DND-41 (cell line): ENCODE measurements at regions not wholly inside any gene's neighbourhood (a gene's known extent, or its start where the extent isn't known, plus 50 kb on each side); places are given as distances from the start of the nearest gene placed in this dataset.

Experiments used
- ATAC-seq: fragments of 200-7000 bp; cut with Tn5 transposase; 3 replicates; pipeline ENCODE4 v1.9.1; 2021; ENCODE audit warnings: low read depth; ENCODE audit not compliant: insufficient read depth
- DNase-seq: peaks from one replicate; pipeline ENCODE4 v3.0.0-alpha.2; 2020
- H2AFZ ChIP-seq: 2 replicates; pipeline ENCODE4 v1.6.0; 2012; ENCODE audit warnings: low read depth, low read length
- H3K27ac ChIP-seq: 2 replicates; pipeline ENCODE4 v1.5.1; 2012; ENCODE audit warnings: low read length, inconsistent platforms
- H3K27me3 ChIP-seq: fragments of 200-600 bp; sonication (generic); 2 replicates; pipeline ENCODE4 v1.6.0; 2012; ENCODE audit warnings: low read length, mild to moderate bottlenecking, inconsistent platforms; ENCODE audit not compliant: insufficient read depth, poor library complexity
- H3K36me3 ChIP-seq: 2 replicates; pipeline ENCODE4 v1.5.1; 2012; ENCODE audit warnings: low read length, inconsistent platforms; ENCODE audit not compliant: insufficient read depth
- H3K4me1 ChIP-seq: 2 replicates; pipeline ENCODE4 v1.5.1; 2012; ENCODE audit warnings: mild to moderate bottlenecking, low read length; ENCODE audit not compliant: insufficient read depth
- H3K4me2 ChIP-seq: 2 replicates; pipeline ENCODE4 v1.6.0; 2012; ENCODE audit warnings: mild to moderate bottlenecking, moderate library complexity, low read length, inconsistent platforms; ENCODE audit not compliant: insufficient read depth
- H3K4me3 ChIP-seq, 2 experiments: fragments of 200-600 bp in 1 of 2; shearing (Covaris generic) in 1 of 2; 2 replicates each; pipeline ENCODE4 v1.5.1; 2012 to 2016; ENCODE audit warnings: inconsistent platforms in 2 of 2, low read length in 2 of 2, mild to moderate bottlenecking in 2 of 2, low read depth in 1 of 2, moderate library complexity in 1 of 2
- H3K79me2 ChIP-seq: 2 replicates; pipeline ENCODE4 v1.6.0; 2012; ENCODE audit warnings: low read length, inconsistent platforms; ENCODE audit not compliant: insufficient read depth
- H3K9ac ChIP-seq: 2 replicates; pipeline ENCODE4 v1.6.0; 2012; ENCODE audit warnings: low read depth, mild to moderate bottlenecking, inconsistent platforms, low read length, moderate library complexity
- H3K9me3 ChIP-seq: 2 replicates; pipeline ENCODE4 v1.5.1; 2012; ENCODE audit warnings: low read length, moderate library complexity, mild to moderate bottlenecking, inconsistent platforms; ENCODE audit not compliant: insufficient read depth, severe bottlenecking
- H4K20me1 ChIP-seq: 2 replicates; pipeline ENCODE4 v1.6.0; 2012; ENCODE audit warnings: low read length; ENCODE audit not compliant: insufficient read depth
- EZH2 ChIP-seq: IDR thresholded peaks from 3 replicates; pipeline ENCODE4 v1.6.1; 2012; ENCODE audit warnings: borderline replicate concordance, low read depth, mild to moderate bottlenecking, moderate library complexity, low read length, inconsistent platforms; ENCODE audit not compliant: severe bottlenecking
- TF ChIP-seq, protein P1 (sequence below): IDR thresholded peaks from 2 replicates; pipeline ENCODE4 v1.5.1; 2012; ENCODE audit warnings: borderline replicate concordance, low read length, moderate library complexity, mild to moderate bottlenecking; ENCODE audit not compliant: poor library complexity, severe bottlenecking; ENCODE audit errors: extremely low read depth

DNA sequence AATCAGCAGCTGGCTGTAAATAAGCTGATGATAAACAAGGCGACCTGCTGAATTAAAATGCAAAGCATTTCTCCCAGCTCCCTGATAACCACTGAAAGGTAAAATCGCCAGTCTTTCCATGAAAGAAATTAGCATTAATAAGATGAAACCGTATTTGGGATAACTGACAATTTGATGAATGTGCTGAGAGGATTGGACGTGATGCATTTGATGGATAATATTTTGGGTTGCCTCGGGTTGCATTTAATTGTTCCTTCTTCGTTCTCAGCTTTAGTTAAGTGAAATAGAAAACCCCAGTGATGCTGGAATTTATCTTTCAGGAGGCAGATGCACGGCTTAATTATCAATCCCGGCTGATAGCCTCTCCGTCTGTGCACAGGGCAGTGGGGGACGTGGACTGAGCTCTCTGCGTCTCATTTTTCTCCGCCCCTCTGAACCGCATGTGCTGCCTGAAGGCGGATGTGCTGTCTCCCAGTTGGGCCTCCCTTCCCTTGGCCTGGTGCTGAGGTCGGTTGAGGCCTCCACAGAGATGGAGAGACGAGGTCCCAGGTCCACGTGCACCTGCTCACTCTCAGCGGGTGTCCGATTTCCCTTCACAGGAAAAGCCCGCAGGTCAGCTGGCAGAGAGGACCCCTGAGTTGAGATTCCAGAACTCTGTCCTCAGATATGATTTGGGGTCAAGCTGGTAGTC, 846.2 kb downstream of the BRD1 start:
- no peak for TF ChIP-seq EZH2
- TF ChIP-seq, protein P1, sequence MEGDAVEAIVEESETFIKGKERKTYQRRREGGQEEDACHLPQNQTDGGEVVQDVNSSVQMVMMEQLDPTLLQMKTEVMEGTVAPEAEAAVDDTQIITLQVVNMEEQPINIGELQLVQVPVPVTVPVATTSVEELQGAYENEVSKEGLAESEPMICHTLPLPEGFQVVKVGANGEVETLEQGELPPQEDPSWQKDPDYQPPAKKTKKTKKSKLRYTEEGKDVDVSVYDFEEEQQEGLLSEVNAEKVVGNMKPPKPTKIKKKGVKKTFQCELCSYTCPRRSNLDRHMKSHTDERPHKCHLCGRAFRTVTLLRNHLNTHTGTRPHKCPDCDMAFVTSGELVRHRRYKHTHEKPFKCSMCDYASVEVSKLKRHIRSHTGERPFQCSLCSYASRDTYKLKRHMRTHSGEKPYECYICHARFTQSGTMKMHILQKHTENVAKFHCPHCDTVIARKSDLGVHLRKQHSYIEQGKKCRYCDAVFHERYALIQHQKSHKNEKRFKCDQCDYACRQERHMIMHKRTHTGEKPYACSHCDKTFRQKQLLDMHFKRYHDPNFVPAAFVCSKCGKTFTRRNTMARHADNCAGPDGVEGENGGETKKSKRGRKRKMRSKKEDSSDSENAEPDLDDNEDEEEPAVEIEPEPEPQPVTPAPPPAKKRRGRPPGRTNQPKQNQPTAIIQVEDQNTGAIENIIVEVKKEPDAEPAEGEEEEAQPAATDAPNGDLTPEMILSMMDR: no peak
- Histone ChIP-seq H4K20me1 (no peaks in the 10 kb centered on the region), H3K4me3 (no peak overlapping the region), H3K36me3 (no peaks in the 10 kb centered on the region), H3K9me3 (no peaks in the 10 kb centered on the region), H3K4me1 (no peaks in the 10 kb centered on the region), H3K9ac (no peak overlapping the region), H3K27me3 (peaks cover 4% of the 10 kb centered on the region), H3K79me2 (no peaks in the 10 kb centered on the region), H2AFZ (no peak overlapping the region), H3K4me2 (no peak overlapping the region), H3K27ac (no peak overlapping the region)
- DNase-seq: no peak
- no peak for ATAC-seq

DNA sequence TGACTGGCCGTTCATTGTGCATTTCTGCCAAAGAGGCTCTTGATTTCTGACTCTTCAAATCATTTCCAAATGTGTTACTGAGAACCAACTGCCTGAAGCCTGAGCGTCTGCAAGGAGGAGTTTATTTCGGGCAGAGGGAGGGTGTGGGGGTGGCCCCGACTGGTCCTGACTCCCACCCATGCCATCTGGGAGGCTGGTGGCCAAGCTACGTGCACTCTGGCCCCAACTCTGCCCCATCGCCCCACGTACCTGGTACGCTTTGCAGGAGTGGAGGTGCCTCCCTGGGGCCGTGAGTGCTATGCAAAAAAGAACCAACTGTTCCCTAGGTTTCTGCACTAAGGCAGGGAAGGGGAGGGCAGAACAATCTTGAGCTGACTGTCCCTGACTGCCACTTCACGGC, 846.8 kb downstream of the BRD1 start:
- DNase-seq (no peak), ATAC-seq (no peak)
- no peak overlapping the region for H3K4me3 ChIP-seq
- H3K27me3 ChIP-seq: peaks cover 4% of the 10 kb centered on the region
- no peaks in the 10 kb centered on the region for H3K36me3 ChIP-seq
- no peak overlapping the region for H3K27ac ChIP-seq
- H3K4me2 ChIP-seq: no peak overlapping the region
- no peaks in the 10 kb centered on the region for H3K4me1 ChIP-seq
- no peaks in the 10 kb centered on the region for H4K20me1 ChIP-seq
- no peaks in the 10 kb centered on the region for H3K9me3 ChIP-seq
- TF ChIP-seq, protein P1: no peak
- no peak for TF ChIP-seq EZH2
- H3K9ac ChIP-seq: no peak overlapping the region
- H3K79me2 ChIP-seq: no peaks in the 10 kb centered on the region
- no peak overlapping the region for H2AFZ ChIP-seq

DNA sequence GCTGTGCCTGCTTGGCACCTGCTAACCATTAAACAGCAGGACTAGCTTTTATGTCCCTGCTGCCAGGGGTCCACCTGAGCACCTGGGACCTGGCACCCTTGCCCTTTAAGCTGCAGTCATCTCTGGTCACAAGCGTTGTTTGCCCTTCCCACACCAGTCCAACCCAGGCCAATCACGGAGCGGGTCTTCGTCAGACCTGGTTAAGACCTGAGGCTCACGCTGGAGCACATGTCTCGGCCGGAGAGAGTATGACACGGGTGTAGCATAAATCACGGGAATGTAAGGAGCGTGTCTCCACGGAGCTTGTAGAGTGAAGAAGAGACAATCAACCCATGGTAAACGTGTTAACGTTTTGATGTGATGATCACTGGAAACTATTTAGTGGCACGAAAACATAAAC, 847.3 kb downstream of the BRD1 start:
- Histone ChIP-seq H3K4me3 (no peak overlapping the region), H3K79me2 (no peaks in the 10 kb centered on the region), H2AFZ (no peak overlapping the region), H3K4me2 (no peak overlapping the region), H3K27me3 (peaks cover 4% of the 10 kb centered on the region), H3K36me3 (no peaks in the 10 kb centered on the region), H3K4me1 (no peaks in the 10 kb centered on the region), H3K27ac (no peak overlapping the region), H3K9ac (no peak overlapping the region), H4K20me1 (no peaks in the 10 kb centered on the region; the same call in 1 of the 2 replicates), H3K9me3 (no peaks in the 10 kb centered on the region)
- TF ChIP-seq, protein P1: no peak
- no peak for TF ChIP-seq EZH2
- DNase-seq (no peak), ATAC-seq (no peak)

DNA sequence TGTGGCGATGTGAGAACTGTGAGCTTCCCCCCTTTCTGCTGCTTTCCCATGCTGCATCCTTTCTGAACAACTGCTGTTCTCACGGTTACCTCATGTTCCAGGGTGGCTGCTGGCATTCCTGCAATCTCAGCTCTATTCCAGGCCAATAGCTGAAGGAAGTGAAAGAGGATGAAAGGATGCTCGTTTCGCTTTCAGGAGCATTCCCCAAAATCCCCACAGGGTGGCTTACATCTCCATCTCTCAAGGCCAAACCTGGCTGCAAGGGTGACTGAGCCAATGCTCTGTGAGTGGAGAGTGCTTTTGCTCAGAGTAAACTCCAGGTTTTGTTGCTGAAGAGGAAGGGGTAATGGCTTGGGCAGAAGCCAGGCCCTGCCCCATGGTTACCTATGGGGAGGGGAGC, 848.2 kb downstream of the BRD1 start:
- ATAC-seq: no peak
- no peak for TF ChIP-seq EZH2
- TF ChIP-seq, protein P1: peak; percentile 42
- peaks cover 4% of the 10 kb centered on the region for H3K27me3 ChIP-seq
- H3K79me2 ChIP-seq: no peaks in the 10 kb centered on the region
- no peaks in the 10 kb centered on the region for H3K36me3 ChIP-seq
- H3K27ac ChIP-seq: no peak overlapping the region
- no peak overlapping the region for H2AFZ ChIP-seq
- no peak overlapping the region for H3K4me3 ChIP-seq
- no peaks in the 10 kb centered on the region for H3K9me3 ChIP-seq
- H3K9ac ChIP-seq: no peak overlapping the region
- no peaks in the 10 kb centered on the region; the same call in 1 of the 2 replicates for H4K20me1 ChIP-seq
- no peaks in the 10 kb centered on the region for H3K4me1 ChIP-seq
- no peak for DNase-seq
- H3K4me2 ChIP-seq: no peak overlapping the region
